ENCODE measurements at regions not wholly inside any gene's neighbourhood (a gene's known extent, or its start where the extent isn't known, plus 50 kb on each side); places are given as distances from the start of the nearest gene placed in this dataset.
"Not testable (repeated sequence)": the region's sequence is repeated elsewhere in the genome, so short reads cannot be mapped to it uniquely, and the experiment has no call there.

DNA sequence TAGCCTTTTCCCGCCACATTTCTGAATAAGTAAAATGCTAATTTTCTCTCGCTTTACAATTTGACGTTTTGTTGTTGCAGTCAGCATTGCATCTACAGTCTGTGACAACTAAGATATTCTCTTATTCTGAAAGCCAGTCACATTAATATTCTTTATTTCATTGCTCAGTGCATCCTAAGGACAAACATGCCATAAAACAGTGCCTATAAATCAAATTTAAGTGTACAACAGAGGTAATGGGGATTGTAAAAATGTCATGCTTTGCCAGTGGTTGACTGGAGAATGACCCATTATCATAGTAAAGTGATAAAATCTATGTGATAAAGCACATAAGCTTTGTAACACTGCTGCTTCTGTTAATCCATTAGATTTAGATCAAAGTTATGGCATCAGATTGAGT, 1850.0 kb upstream of the ACO1 start:
- TF ChIP-seq, protein P1, sequence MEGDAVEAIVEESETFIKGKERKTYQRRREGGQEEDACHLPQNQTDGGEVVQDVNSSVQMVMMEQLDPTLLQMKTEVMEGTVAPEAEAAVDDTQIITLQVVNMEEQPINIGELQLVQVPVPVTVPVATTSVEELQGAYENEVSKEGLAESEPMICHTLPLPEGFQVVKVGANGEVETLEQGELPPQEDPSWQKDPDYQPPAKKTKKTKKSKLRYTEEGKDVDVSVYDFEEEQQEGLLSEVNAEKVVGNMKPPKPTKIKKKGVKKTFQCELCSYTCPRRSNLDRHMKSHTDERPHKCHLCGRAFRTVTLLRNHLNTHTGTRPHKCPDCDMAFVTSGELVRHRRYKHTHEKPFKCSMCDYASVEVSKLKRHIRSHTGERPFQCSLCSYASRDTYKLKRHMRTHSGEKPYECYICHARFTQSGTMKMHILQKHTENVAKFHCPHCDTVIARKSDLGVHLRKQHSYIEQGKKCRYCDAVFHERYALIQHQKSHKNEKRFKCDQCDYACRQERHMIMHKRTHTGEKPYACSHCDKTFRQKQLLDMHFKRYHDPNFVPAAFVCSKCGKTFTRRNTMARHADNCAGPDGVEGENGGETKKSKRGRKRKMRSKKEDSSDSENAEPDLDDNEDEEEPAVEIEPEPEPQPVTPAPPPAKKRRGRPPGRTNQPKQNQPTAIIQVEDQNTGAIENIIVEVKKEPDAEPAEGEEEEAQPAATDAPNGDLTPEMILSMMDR (IDR thresholded peaks at IDR 0.05), result no peak
- H3K27ac ChIP-seq, result no peak overlapping the region

GRCh38 chr9:30534896-30535295, 1849.5 kb upstream of the ACO1 start:
- no peak overlapping the region for H3K27ac ChIP-seq
- H3K27me3 ChIP-seq, result no peaks in the 10 kb centered on the region
- TF ChIP-seq, protein P1 (IDR thresholded peaks at IDR 0.05), result no peak
- H3K4me3 ChIP-seq, result no peak overlapping the region
- intact Hi-C loops (cut with DNase I), result no loop called here
- H3K9me3 ChIP-seq, result no peaks in the 10 kb centered on the region
- H3K4me1 ChIP-seq, result no peaks in the 10 kb centered on the region
- no peak for DNase-seq
- no peak for ATAC-seq
- H3K36me3 ChIP-seq, result no peaks in the 10 kb centered on the region

More for the DNA sequence above, 1850.0 kb upstream of the ACO1 start:
- H3K4me3 ChIP-seq, result no peak overlapping the region
- H3K36me3 ChIP-seq, result no peaks in the 10 kb centered on the region
- H3K27me3 ChIP-seq, result no peaks in the 10 kb centered on the region
- no peak for DNase-seq
- intact Hi-C loops (cut with DNase I), result no loop called here
- ATAC-seq, result no peak
- no peaks in the 10 kb centered on the region for H3K9me3 ChIP-seq
- no peaks in the 10 kb centered on the region for H3K4me1 ChIP-seq

DNA sequence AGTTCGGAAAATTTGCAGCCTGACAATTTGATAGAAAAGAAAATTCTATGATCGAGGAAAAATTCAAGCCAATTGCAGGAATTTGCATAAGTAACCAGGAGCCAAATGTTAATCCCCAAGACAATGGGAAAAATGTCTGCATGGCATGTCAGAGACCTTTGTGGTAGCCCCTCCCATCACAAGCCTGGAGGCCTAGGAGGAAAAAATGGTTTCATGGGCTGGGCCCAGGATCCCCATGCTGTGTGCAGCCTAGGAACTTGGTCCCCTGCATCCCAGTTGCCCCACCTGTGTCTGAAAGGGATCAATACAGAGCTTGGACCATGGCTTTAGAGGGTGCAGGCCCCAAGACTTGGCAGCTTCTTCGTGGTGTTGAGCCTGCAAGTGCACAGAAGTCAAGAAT, 1847.9 kb upstream of the ACO1 start:
- TF ChIP-seq, protein P1 (IDR thresholded peaks at IDR 0.05), result no peak
- Histone ChIP-seq H3K36me3 (no peaks in the 10 kb centered on the region), H3K4me3 (no peak overlapping the region), H3K27me3 (no peaks in the 10 kb centered on the region), H3K27ac (no peak overlapping the region), H3K4me1 (no peaks in the 10 kb centered on the region), H3K9me3 (no peaks in the 10 kb centered on the region)
- DNase-seq (no peak), ATAC-seq (no peak)
- intact Hi-C loops (cut with DNase I), result no loop called here

DNA sequence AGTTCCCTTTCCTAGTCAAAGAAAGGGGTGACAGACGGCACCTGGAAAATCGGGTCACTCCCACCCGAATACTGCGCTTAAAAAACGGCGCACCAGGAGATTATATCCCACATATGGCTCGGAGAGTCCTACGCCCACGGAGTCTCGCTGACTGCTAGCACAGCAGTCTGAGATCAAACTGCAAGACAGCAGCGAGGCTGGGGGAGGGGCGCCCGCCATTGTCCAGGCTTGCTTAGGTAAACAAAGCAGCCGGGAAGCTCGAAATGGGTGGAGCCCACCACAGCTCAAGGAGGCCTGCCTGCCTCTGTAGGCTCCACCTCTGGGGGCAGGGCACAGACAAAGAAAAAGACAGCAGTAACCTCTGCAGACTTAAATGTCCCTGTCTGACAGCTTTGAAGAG, 1844.7 kb upstream of the ACO1 start:
- H3K36me3 ChIP-seq; H3K27ac ChIP-seq; H3K4me3 ChIP-seq; DNase-seq; intact Hi-C loops (cut with DNase I); ATAC-seq; H3K9me3 ChIP-seq; H3K4me1 ChIP-seq; H3K27me3 ChIP-seq: not testable (repeated sequence)

GRCh38 chr9:30574355-30575151, 1809.9 kb upstream of the ACO1 start:
- intact Hi-C loops (cut with DNase I), result no loop called here
- Histone ChIP-seq H3K4me3 (no peak overlapping the region), H3K9me3 (no peaks in the 10 kb centered on the region), H3K4me1 (no peaks in the 10 kb centered on the region), H3K27me3 (no peaks in the 10 kb centered on the region), H3K27ac (no peak overlapping the region), H3K36me3 (no peaks in the 10 kb centered on the region)
- DNase-seq (no peak), ATAC-seq (peak; percentile 43)
- TF ChIP-seq, protein P1 (IDR thresholded peaks at IDR 0.05), result no peak

GRCh38 chr9:30575218-30575617, 1809.2 kb upstream of the ACO1 start:
- peak; percentile 43 for DNase-seq
- Histone ChIP-seq H3K36me3 (no peaks in the 10 kb centered on the region), H3K9me3 (no peaks in the 10 kb centered on the region), H3K4me1 (no peaks in the 10 kb centered on the region), H3K4me3 (no peak overlapping the region), H3K27ac (no peak overlapping the region), H3K27me3 (no peaks in the 10 kb centered on the region)
- TF ChIP-seq, protein P1 (IDR thresholded peaks at IDR 0.05), result no peak
- ATAC-seq, result no peak
- intact Hi-C loops (cut with DNase I), result no loop called here
